D721Med (cell line): ENCODE measurements at regions not wholly inside any gene's neighbourhood (a gene's known extent, or its start where the extent isn't known, plus 50 kb on each side); places are given as distances from the start of the nearest gene placed in this dataset.

Experiments
- DNase-seq: peaks from one replicate; pipeline ENCODE4 v3.0.0; 2011; ENCODE audit warnings: low spot score; ENCODE audit not compliant: insufficient read length
- FAIRE-seq: peaks from 2 replicates; lab custom pipeline; 2011; peaks lifted over from hg19 to GRCh38; lab: Jason Lieb, UNC
- TF ChIP-seq, protein P1 (sequence below): IDR thresholded peaks from 2 replicates; pipeline ENCODE4 v1.5.1; 2012; ENCODE audit warnings: mild to moderate bottlenecking, control low read depth; ENCODE audit not compliant: insufficient read depth; ENCODE audit errors: missing control alignments

DNA sequence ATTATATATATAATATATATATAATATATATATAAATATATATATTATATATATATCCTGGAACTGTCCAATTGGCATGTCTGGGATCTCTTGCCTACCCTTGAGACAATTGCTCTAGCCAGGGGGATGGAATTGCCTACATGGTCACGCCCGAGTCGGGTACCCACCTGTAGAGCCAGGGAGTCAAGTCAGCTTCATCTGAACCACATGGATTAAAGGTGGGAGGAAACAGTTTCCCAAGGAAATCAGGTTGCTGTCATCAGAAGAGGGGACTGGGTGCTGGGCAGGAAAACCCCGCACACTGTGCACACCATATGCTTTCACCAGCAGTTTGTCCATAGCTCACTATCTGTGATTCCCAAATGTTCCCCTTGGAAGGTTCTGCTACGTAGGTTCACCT lies 252.5 kb upstream of the NOX3 start:
- TF ChIP-seq, protein P1, sequence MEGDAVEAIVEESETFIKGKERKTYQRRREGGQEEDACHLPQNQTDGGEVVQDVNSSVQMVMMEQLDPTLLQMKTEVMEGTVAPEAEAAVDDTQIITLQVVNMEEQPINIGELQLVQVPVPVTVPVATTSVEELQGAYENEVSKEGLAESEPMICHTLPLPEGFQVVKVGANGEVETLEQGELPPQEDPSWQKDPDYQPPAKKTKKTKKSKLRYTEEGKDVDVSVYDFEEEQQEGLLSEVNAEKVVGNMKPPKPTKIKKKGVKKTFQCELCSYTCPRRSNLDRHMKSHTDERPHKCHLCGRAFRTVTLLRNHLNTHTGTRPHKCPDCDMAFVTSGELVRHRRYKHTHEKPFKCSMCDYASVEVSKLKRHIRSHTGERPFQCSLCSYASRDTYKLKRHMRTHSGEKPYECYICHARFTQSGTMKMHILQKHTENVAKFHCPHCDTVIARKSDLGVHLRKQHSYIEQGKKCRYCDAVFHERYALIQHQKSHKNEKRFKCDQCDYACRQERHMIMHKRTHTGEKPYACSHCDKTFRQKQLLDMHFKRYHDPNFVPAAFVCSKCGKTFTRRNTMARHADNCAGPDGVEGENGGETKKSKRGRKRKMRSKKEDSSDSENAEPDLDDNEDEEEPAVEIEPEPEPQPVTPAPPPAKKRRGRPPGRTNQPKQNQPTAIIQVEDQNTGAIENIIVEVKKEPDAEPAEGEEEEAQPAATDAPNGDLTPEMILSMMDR: no peak
- DNase-seq (no peak), FAIRE-seq (no peak)

DNA sequence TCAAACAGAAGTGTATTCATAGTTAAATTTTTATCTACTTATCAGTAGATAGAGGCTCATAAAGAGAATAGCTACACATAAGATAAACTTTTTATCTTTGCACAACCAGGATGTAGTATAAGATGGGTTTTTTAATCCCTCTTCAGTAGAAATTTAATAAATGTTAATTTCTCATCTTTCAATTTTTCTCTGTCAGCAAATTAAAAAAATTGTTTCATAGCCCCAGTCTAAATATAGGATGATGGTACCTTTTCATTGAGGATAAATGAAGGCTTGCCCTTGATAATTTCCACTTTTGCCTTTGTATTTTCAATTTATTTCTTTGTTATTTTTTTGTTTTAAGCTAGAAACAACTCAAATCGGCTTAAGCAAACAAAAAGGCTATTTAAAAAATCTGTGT lies 251.2 kb upstream of the NOX3 start:
- FAIRE-seq (no peak), DNase-seq (no peak)
- TF ChIP-seq, protein P1: no peak

DNA sequence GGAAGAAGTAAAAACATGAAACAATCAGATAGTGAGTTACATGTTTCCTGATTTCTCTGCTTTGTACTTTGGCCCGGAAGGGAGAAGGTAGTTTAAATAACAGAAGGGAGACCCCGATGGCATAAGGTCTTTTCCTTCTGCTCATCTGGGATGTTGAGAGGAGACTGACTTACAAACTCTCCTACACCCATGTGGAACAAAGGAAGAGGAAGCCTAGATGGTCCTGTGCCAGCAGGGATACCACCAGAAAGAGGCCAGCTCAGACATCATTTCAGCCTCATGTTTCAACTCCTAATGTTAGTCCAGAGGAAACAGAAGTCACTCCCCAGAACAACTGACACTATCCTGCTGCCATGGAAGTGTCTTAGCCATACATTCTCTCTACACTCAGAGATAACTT lies 250.7 kb upstream of the NOX3 start:
- FAIRE-seq (no peak), DNase-seq (no peak)
- TF ChIP-seq, protein P1: no peak

DNA sequence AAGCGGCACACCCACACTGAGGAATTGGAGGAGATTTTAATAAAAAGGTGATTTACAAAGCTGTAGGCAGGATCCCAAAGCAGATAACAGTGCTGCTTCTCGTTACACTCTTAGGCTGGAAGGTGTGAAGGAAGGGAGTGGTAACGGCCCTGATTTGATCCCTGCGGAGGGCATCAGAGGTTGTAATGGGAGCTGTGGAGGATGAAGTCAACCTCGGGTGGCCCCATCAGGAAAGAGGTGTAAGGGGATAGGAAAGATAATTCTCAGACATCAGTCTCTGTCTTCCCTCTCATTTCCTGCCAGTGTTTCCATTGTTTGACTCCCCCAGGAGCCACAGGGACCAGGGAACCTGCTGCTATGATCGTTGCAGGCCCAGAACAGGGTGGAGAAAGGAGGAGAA lies 245.7 kb upstream of the NOX3 start:
- FAIRE-seq: no peak
- no peak for DNase-seq
- TF ChIP-seq, protein P1: no peak

DNA sequence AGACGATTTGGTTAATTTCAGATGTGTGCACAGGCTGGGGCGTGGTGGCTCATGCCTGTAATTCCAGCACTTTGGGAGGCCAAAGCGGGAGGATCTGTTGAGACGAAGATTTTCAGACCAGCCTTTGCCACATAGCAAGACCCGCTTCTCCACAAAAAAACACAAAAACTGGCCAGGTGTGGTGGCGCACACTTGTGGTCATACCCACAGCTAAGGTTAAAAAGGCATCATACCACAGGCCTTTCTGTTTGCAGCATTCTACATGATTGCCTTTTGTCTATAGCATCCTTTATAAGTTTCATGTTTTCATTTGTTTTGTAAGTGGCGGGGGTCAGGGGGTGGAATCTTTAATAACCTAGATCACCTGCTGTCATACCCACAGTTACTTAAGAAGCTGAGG lies 239.9 kb upstream of the NOX3 start:
- TF ChIP-seq, protein P1: no peak

DNA sequence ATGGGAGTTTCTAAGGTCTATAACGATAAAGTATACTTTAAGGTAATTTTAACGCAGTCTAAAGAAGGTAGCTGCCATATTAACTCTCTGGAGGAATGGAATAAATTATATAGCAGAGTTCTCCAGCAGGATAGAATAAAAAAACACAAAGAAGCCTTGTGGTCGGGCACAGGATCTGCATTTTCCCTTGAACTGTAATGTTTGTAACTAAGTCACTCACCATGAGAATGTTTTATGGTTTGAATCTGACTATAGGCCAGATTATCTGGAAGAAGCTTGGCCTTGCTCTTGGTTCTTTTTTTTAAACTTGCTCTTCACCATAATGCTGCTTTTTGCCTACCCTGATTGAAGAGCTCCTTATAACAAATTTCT lies 238.8 kb upstream of the NOX3 start:
- no peak for FAIRE-seq
- DNase-seq: no peak
- TF ChIP-seq, protein P1: no peak

More for the DNA sequence above, 239.9 kb upstream of the NOX3 start:
- DNase-seq (no peak), FAIRE-seq (no peak)

DNA sequence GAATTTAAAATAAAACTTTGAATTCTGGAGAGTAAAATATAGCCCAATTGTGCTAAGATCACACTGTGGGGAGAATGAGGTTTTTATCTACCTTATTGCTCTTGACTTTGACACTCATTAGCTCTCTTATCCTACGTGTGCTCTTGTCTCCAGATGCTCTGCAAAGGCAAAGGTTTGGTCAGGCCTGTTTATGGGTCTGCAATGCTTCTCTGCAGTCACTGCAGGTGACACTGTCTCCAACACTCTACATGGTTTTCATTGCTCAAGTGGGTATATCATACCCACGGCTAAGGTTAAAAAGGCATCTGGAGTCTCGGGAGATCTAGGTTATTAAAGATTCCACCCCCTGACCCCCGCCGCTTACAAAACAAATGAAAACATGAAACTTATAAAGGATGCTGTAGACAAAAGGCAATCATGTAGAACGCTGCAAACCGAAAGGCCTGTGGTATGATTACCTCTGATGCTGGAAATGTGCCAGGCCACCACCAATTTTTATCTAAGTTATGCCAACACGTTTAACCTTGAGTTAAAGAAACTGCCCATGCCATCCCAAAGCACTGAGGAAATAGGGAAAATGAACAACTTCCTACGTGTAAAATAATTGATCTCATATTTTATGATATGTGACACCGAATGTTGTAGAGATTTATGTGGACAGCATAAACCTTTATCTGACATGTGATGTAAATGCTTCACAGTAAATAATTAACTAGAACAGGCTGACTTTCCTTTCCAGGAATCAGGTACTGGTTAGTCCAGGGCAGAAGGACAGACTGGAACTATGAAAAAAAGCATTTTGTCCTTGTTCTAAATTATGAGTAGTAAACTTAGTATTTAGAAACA lies 238.2 kb upstream of the NOX3 start:
- DNase-seq: no peak
- TF ChIP-seq, protein P1: no peak

More for the DNA sequence above, 238.2 kb upstream of the NOX3 start:
- no peak for FAIRE-seq
